H1 (cell line): ENCODE measurements at regions not wholly inside any gene's neighbourhood (a gene's known extent, or its start where the extent isn't known, plus 50 kb on each side); places are given as distances from the start of the nearest gene placed in this dataset.

Source experiments
- CTCF ChIA-PET: fragments of 300-600 bp; sonication (Branson Sonifier 250); formaldehyde crosslinking; loops from one replicate; lab custom pipeline; 2021; ENCODE audit not compliant: partially characterized antibody; lab: Charles Lee
- POLR2A ChIA-PET: fragments of 300-600 bp; sonication (Branson Sonifier 250); formaldehyde crosslinking; loops from one replicate; lab custom pipeline; 2021; ENCODE audit warnings: inconsistent platforms; ENCODE audit not compliant: partially characterized antibody; lab: Charles Lee
- DNase-seq, 2 experiments: peaks; one replicate each; pipeline versions ENCODE4 v3.0.0 to v3.0.0-alpha.2; 2010 to 2022; ENCODE audit warnings: low spot score in 2 of 2, low read depth in 1 of 2, mixed read lengths in 1 of 2
- FAIRE-seq: peaks from 2 replicates; lab custom pipeline; 2011; peaks lifted over from hg19 to GRCh38; lab: Jason Lieb, UNC
- H2AFZ ChIP-seq: 2 replicates; pipeline ENCODE4 v1.8.1; 2012; ENCODE audit warnings: low read length, inconsistent platforms
- H2AK5ac ChIP-seq: 2 replicates; pipeline ENCODE4 v1.6.1; 2013; ENCODE audit warnings: low read depth, low read length
- H2BK120ac ChIP-seq: replicated peaks from 2 replicates; pipeline ENCODE3; 2013; ENCODE audit warnings: low read depth, low read length, inconsistent platforms
- H2BK12ac ChIP-seq: 2 replicates; pipeline ENCODE4 v1.6.1; 2013; ENCODE audit warnings: low read depth, low read length
- H2BK15ac ChIP-seq: 2 replicates; pipeline ENCODE4 v1.6.1; 2013; ENCODE audit warnings: low read length
- H2BK20ac ChIP-seq: 2 replicates; pipeline ENCODE4 v1.6.1; 2013; ENCODE audit warnings: low read length
- H2BK5ac ChIP-seq: 2 replicates; pipeline ENCODE4 v1.6.1; 2013; ENCODE audit warnings: low read depth, low read length
- H3K14ac ChIP-seq: 2 replicates; pipeline ENCODE4 v1.6.1; 2013; ENCODE audit warnings: inconsistent platforms; ENCODE audit not compliant: insufficient read length
- H3K18ac ChIP-seq: 2 replicates; pipeline ENCODE4 v1.6.1; 2013; ENCODE audit warnings: low read length; ENCODE audit errors: extremely low read depth
- H3K23ac ChIP-seq: 2 replicates; pipeline ENCODE4 v1.6.1; 2013; ENCODE audit warnings: inconsistent platforms; ENCODE audit not compliant: insufficient read length
- H3K23me2 ChIP-seq: 2 replicates; pipeline ENCODE4 v1.6.1; 2013; ENCODE audit warnings: low read depth, low read length
- H3K27ac ChIP-seq: 2 replicates; pipeline ENCODE4 v1.6.1; 2011; ENCODE audit warnings: low read depth, low read length, inconsistent platforms
- H3K27me3 ChIP-seq, 4 experiments: replicated peaks in 1 of 4; 1 replicate in 1 of 4; 2 replicates in 3 of 4; pipeline versions ENCODE4 v1.6.1 to v1.8.1; 2011 to 2013; ENCODE audit warnings: low read length in 3 of 4, mild to moderate bottlenecking in 3 of 4, inconsistent platforms in 2 of 4, mixed read lengths in 2 of 4, moderate library complexity in 1 of 4; ENCODE audit not compliant: control insufficient read depth in 3 of 4, insufficient read depth in 3 of 4; ENCODE audit errors: extremely low read depth in 1 of 4
- H3K36me3 ChIP-seq, 4 experiments: 2 replicates each; pipeline versions ENCODE4 v1.6.1 to v1.8.1; 2011 to 2013; ENCODE audit warnings: mild to moderate bottlenecking in 4 of 4, low read length in 3 of 4, moderate library complexity in 2 of 4, control low read depth in 1 of 4, inconsistent platforms in 1 of 4; ENCODE audit not compliant: insufficient read depth in 4 of 4, control insufficient read depth in 2 of 4
- H3K4ac ChIP-seq: replicated peaks from 2 replicates; pipeline ENCODE3; 2013; ENCODE audit warnings: low read length, low read depth, mixed read lengths, inconsistent platforms; ENCODE audit not compliant: insufficient read length
- H3K4me1 ChIP-seq, 4 experiments: replicated peaks in 1 of 4; 1 replicate in 1 of 4; 2 replicates in 3 of 4; pipeline versions ENCODE4 v1.6.1 to v1.8.1; 2011 to 2013; ENCODE audit warnings: low read length in 3 of 4, inconsistent platforms in 2 of 4, mixed read lengths in 1 of 4; ENCODE audit not compliant: insufficient read depth in 4 of 4, control insufficient read depth in 3 of 4
- H3K4me2 ChIP-seq, 2 experiments: 2 replicates each; pipeline versions ENCODE4 v1.6.1 to v1.8.1; 2011 to 2013; ENCODE audit warnings: low read depth in 2 of 2, low read length in 2 of 2, control low read depth in 1 of 2, inconsistent platforms in 1 of 2, mild to moderate bottlenecking in 1 of 2; ENCODE audit not compliant: insufficient read depth in 1 of 2
- H3K4me3 ChIP-seq, 4 experiments: fragments of 200-600, 300-600 bp in 1 of 4; sonication (generic), shearing (Covaris generic), sonication (Bioruptor Twin) in 1 of 4; 2 replicates each; pipeline versions ENCODE4 v1.5.1 to v1.8.1; 2011 to 2016; ENCODE audit warnings: low read length in 4 of 4, low read depth in 3 of 4, control low read depth in 2 of 4, inconsistent platforms in 2 of 4, mild to moderate bottlenecking in 2 of 4, mixed read lengths in 1 of 4, moderate library complexity in 1 of 4; ENCODE audit not compliant: insufficient read depth in 2 of 4; ENCODE audit errors: extremely low read depth in 1 of 4
- H3K56ac ChIP-seq: replicated peaks from 2 replicates; pipeline ENCODE3; 2013; ENCODE audit warnings: low read depth, mild to moderate bottlenecking, mixed read lengths, low read length, inconsistent platforms; ENCODE audit not compliant: insufficient read length
- H3K79me1 ChIP-seq: 2 replicates; pipeline ENCODE4 v1.6.1; 2013; ENCODE audit warnings: low read depth, low read length, control low read depth
- H3K79me2 ChIP-seq, 2 experiments: 2 replicates each; pipeline versions ENCODE4 v1.6.1 to v1.8.1; 2012 to 2013; ENCODE audit warnings: low read length in 2 of 2, mild to moderate bottlenecking in 2 of 2, inconsistent platforms in 1 of 2; ENCODE audit not compliant: insufficient read depth in 2 of 2, control insufficient read depth in 1 of 2
- H3K9ac ChIP-seq, 4 experiments: replicated peaks in 1 of 4; 1 replicate in 1 of 4; 2 replicates in 3 of 4; pipeline versions ENCODE4 v1.6.1 to v1.8.1; 2011 to 2013; ENCODE audit warnings: low read depth in 3 of 4, low read length in 3 of 4, control low read depth in 2 of 4, mild to moderate bottlenecking in 2 of 4, moderate library complexity in 2 of 4, inconsistent platforms in 1 of 4; ENCODE audit errors: extremely low read depth in 1 of 4
- H3K9me3 ChIP-seq, 2 experiments: 2 replicates each; pipeline versions ENCODE4 v1.6.1 to v1.8.1; 2012 to 2013; ENCODE audit warnings: mild to moderate bottlenecking in 2 of 2, moderate library complexity in 2 of 2, control low read depth in 1 of 2, inconsistent platforms in 1 of 2, low read depth in 1 of 2, low read length in 1 of 2, mixed read lengths in 1 of 2; ENCODE audit not compliant: insufficient read depth in 2 of 2
- H4K20me1 ChIP-seq, 2 experiments: replicated peaks in 1 of 2; 2 replicates each; pipeline versions ENCODE3 to v1.8.1; 2011 to 2013; ENCODE audit warnings: inconsistent platforms in 2 of 2, low read length in 2 of 2, mild to moderate bottlenecking in 1 of 2; ENCODE audit not compliant: insufficient read depth in 2 of 2, control insufficient read depth in 1 of 2
- H4K5ac ChIP-seq: 2 replicates; pipeline ENCODE4 v1.6.1; 2013; ENCODE audit warnings: low read length, low read depth, mixed read lengths, inconsistent platforms; ENCODE audit not compliant: insufficient read length
- H4K8ac ChIP-seq: 2 replicates; pipeline ENCODE4 v1.8.0; 2013; ENCODE audit warnings: mild to moderate bottlenecking, moderate library complexity, low read length, inconsistent platforms; ENCODE audit not compliant: insufficient read depth; ENCODE audit errors: extremely low read depth
- H4K91ac ChIP-seq: replicated peaks from 2 replicates; pipeline ENCODE3; 2013; ENCODE audit warnings: low read length, mixed read lengths, inconsistent platforms; ENCODE audit not compliant: insufficient read length
- BCL11A ChIP-seq, 2 experiments: IDR thresholded peaks; one replicate each; pipeline ENCODE4 v1.6.1; 2011; ENCODE audit warnings: low read depth in 2 of 2, low read length in 2 of 2, mild to moderate bottlenecking in 2 of 2
- CBX5 ChIP-seq: fragments of 300-800, 300-1000 bp; sonication (generic); IDR thresholded peaks from 2 replicates; pipeline ENCODE4 v1.7.1; 2016; ENCODE audit warnings: antibody characterized with exemption, low read length, low read depth
- CTBP2 ChIP-seq: IDR thresholded peaks from 2 replicates; pipeline ENCODE4 v1.7.0; 2011; ENCODE audit warnings: borderline replicate concordance, mild to moderate bottlenecking, moderate library complexity, mixed read lengths, low read length; ENCODE audit not compliant: insufficient read depth, insufficient read length
- E2F6 ChIP-seq: IDR thresholded peaks from 2 replicates; pipeline ENCODE4 v1.6.1; 2012; ENCODE audit warnings: inconsistent platforms
- EP300 ChIP-seq, 2 experiments: IDR thresholded peaks; 1 replicate in 1 of 2; 2 replicates in 1 of 2; pipeline ENCODE4 v1.6.1; 2011 to 2012; ENCODE audit warnings: low read depth in 2 of 2, low read length in 2 of 2, mild to moderate bottlenecking in 2 of 2, borderline replicate concordance in 1 of 2, inconsistent platforms in 1 of 2, moderate library complexity in 1 of 2
- EZH2 ChIP-seq: fragments of 200-600 bp; sonication (generic); IDR thresholded peaks from 2 replicates; pipeline ENCODE4 v1.7.1; 2012; ENCODE audit warnings: low read depth, mild to moderate bottlenecking, moderate library complexity, low read length, inconsistent platforms; ENCODE audit not compliant: severe bottlenecking
- GABPA ChIP-seq: IDR thresholded peaks from 2 replicates; pipeline ENCODE4 v1.6.1; 2011; ENCODE audit warnings: mild to moderate bottlenecking, low read length, moderate library complexity, borderline replicate concordance; ENCODE audit not compliant: insufficient read depth
- GTF2F1 ChIP-seq: IDR thresholded peaks from 2 replicates; pipeline ENCODE4 v1.6.1; 2012; ENCODE audit warnings: low read depth, low read length, improper control_type of control experiment, borderline replicate concordance
- HDAC6 ChIP-seq: IDR thresholded peaks from one replicate; pipeline ENCODE4 v1.7.1; 2012; ENCODE audit warnings: low read depth, mild to moderate bottlenecking, inconsistent platforms, low read length, moderate library complexity
- RAD21 ChIP-seq, 2 experiments: IDR thresholded peaks in 1 of 2; conservative IDR thresholded peaks in 1 of 2; 2 replicates each; pipeline ENCODE4 v1.6.1; 2011; ENCODE audit warnings: low read depth in 2 of 2, low read length in 2 of 2, improper control_type of control experiment in 1 of 2, inconsistent platforms in 1 of 2, mild to moderate bottlenecking in 1 of 2, moderate library complexity in 1 of 2
- RFX5 ChIP-seq: IDR thresholded peaks from 2 replicates; pipeline ENCODE4 v1.6.1; 2011; ENCODE audit warnings: low read depth, low read length, improper control_type of control experiment, borderline replicate concordance
- SAP30 ChIP-seq: fragments of 300-600 bp; sonication (generic); IDR thresholded peaks from 2 replicates; pipeline ENCODE4 v1.7.1; 2012; ENCODE audit warnings: low read length, moderate library complexity, mild to moderate bottlenecking, inconsistent platforms; ENCODE audit not compliant: insufficient read depth, insufficient replicate concordance
- WGBS, 2 experiments: shearing (Covaris generic) in 1 of 2; methylation state at CpG; one replicate each; pipeline versions ENCODE4 v1.1.6 to v1.1.7; 2013 to 2015; ENCODE audit warnings: low lambda C conversion rate in 2 of 2, mixed read lengths in 2 of 2, inconsistent platforms in 1 of 2, low coverage in 1 of 2, missing lambda C conversion rate in 1 of 2; ENCODE audit not compliant: insufficient replicate concordance in 2 of 2, insufficient coverage in 1 of 2, insufficient read length in 1 of 2; ENCODE audit errors: extremely low coverage in 1 of 2, missing lambda C conversion rate in 1 of 2; 5-methylcytosine and 5-hydroxymethylcytosine counted together

DNA sequence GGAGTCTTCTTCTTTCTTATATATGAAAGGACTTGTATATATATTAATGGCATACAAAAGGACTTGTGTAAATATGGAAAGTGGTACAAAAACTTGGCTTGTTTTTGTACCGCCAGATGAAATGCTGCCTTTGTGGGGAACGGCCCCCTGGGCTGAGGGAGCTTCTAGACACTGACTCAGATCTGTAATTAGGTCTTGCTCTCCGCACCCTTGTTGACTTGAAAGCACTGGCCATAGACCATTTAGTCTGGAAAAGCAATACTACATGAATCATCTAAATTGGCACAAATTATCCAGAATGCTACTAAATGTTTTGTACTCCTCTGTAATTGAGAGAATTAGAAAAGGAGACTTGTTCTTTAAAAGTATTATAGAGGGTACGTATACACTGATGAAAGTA is 399.9 kb upstream of the RGS6 start:
- 94% methylated on average over 4 of the region's 4 CpGs; no CpG with 5 or more reads in 1 of the 2 experiments for WGBS, 2 experiments
- H3K18ac ChIP-seq = no peak overlapping the region
- peaks cover 0 to 2% of the 10 kb centered on the region in 2 experiments for H4K20me1 ChIP-seq
- no peaks in the 10 kb centered on the region for H3K9me3 ChIP-seq
- H4K91ac ChIP-seq = no peak overlapping the region
- no peak overlapping the region for H2BK20ac ChIP-seq
- ChIA-PET POLR2A (no interaction called here), CTCF (no interaction called here)
- H3K27ac ChIP-seq = no peak overlapping the region
- peaks cover 0 to 16% of the 10 kb centered on the region in 2 experiments; a peak in 2 of 4 replicates for H3K79me2 ChIP-seq
- no peak overlapping the region for H3K9ac ChIP-seq
- H3K23ac ChIP-seq = no peak overlapping the region
- no peak overlapping the region for H3K4ac ChIP-seq
- H2AK5ac ChIP-seq = no peak overlapping the region
- H3K27me3 ChIP-seq = no peaks in the 10 kb centered on the region
- no peaks in the 10 kb centered on the region; the same call in 1 of the 2 replicates for H3K79me1 ChIP-seq
- no peak overlapping the region for H3K4me2 ChIP-seq
- H2BK15ac ChIP-seq = no peak overlapping the region
- H4K8ac ChIP-seq = no peak overlapping the region
- H3K23me2 ChIP-seq = no peaks in the 10 kb centered on the region
- H3K4me3 ChIP-seq = no peak overlapping the region
- H2AFZ ChIP-seq = no peak overlapping the region
- no peaks in the 10 kb centered on the region for H3K36me3 ChIP-seq
- H3K56ac ChIP-seq = no peak overlapping the region
- FAIRE-seq (no peak), DNase-seq (no peak)
- H4K5ac ChIP-seq = no peak overlapping the region
- no peak overlapping the region for H3K14ac ChIP-seq
- no peak overlapping the region for H2BK12ac ChIP-seq
- H3K4me1 ChIP-seq = peaks cover 0 to 4% (median 0%) of the 10 kb centered on the region in 4 experiments; a peak in 2 of 7 replicates
- no peak overlapping the region for H2BK5ac ChIP-seq
- no peak overlapping the region for H2BK120ac ChIP-seq
- TF ChIP-seq SAP30 (no peak), GABPA (no peak), RAD21 (IDR thresholded peaks at IDR 0.05 in 1 of 2, conservative IDR thresholded peaks at IDR 0.05 in 1 of 2; ENCODE audit: low read depth in 2 of 2, low read length in 2 of 2) (no peak), BCL11A (IDR thresholded peaks at IDR 0.05; ENCODE audit: low read depth in 2 of 2, low read length in 2 of 2) (no peak), CTBP2 (no peak), RFX5 (no peak), EZH2 (no peak), GTF2F1 (no peak), CBX5 (no peak), E2F6 (no peak), EP300 (IDR thresholded peaks at IDR 0.05; ENCODE audit: borderline replicate concordance in 1 of 2, low read depth in 2 of 2, low read length in 2 of 2) (no peak), HDAC6 (no peak)
